Stimulated activated CD8-positive, alpha-beta memory T cell treated with anti-CD3 and anti-CD28 coated beads, Interleukin-12 subunit alpha, Interleukin-12 subunit beta, amount 100 ng/mL, for 4 hours (primary cell): ENCODE measurements at regions not wholly inside any gene's neighbourhood (a gene's known extent, or its start where the extent isn't known, plus 50 kb on each side); places are given as distances from the start of the nearest gene placed in this dataset.

Experiments
- DNase-seq: peaks from one replicate; pipeline ENCODE4 v3.0.0-alpha.2; 2020; ENCODE audit warnings: low read depth

DNA sequence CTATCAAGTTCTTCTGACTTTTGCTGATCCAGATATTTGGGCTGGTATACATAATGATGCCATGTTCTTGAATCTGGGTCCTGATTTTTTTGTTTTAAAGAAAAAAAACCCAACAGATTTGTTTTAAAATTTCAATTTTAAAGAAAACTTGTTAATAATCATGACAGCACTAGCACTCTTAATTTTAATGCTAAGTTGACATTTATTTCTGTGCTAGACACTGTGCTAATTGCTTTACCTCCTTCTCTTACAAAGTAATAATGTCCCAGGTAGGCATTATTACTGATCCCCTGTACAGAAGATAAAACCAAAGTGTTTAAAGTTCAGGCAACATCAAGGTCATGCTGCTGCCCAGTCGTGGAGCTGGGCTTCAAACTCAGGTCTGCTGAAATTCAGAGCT lies 101.9 kb downstream of the ZNF608 start:
- DNase-seq = no peak

DNA sequence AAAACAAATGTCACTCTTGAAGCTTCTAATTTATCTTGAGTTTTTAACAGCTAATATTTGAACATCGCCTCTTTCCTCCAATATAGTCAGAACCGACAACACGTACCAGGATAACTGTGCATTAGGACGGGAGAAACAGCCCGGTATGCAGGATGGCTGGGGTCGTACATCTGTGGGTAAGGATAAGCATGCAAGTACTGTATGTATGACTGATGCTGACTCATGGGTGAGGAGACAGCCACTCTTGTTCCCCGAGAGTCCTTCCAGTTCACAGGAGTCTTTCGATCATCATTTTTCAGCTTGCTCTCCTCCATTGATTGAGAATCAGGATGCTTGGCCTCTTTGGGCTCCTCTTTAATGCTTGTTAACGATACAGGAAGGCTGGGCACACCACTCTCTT lies 102.3 kb downstream of the ZNF608 start:
- no peak for DNase-seq

DNA sequence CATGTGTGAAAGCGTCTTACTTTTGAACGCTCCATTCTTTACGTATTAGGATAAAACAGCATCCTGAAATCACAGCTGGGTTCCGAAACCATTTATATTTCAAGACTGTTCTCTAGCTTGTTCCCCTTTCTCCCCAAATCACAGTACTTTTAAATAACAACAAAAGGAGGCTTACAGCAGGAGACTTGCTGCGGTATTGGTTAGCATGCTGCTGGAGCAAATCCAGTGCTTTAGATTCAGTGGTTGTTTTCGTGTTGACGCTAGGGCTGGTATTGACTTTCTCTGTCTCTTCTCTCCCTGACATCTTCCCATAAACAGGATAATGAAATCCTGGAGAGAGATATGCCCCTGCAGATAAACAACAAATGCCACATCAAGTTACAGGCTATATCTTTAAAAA lies 103.1 kb downstream of the ZNF608 start:
- DNase-seq = no peak

DNA sequence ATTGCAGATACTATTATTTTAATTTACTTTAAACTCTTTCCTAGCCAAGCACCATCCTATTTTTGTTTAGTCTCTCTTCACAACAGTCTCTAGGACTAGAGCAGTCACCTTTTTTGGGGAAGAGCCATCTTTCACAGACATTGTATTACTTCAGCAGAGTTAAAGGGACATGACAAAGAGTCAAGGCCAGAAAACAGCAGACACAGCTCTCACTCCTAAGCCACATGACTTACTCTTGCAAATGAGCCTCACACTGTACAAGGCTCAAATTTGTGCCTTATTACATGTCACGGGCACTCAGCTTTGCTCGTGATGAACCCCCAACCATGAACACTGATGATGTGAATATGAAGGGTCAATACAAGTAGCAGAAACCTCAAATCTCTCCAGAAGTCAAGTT lies 104.3 kb downstream of the ZNF608 start:
- DNase-seq = no peak

DNA sequence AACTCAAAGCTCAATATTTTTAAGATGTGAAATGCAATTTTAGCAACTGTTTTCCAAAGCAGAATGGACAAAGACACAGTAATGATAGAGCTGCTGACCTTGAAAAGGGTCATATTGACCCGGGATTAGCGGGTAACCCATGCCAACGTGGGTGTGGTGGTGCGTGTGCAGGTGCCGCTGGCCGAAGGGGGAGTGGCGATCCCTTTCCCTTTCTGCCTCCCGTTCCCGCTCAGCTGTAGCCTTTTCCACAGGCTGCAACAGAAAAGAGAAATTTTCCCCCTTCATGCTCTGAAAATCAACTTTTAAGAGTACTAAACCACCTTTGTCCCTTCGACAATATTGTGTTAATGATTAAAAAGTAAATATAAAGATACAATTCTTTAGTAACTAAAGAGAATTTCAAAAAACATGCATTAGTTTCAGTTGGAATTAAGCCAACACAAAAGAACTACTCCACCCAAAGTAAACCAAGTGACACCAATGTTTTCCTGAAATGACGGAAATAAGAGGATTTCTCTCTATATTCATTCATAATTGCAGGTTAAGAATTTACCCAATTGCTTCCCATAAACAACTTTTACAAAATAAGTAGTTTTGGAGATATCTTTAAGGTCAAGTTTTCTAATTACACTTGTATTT lies 105.2 kb downstream of the ZNF608 start:
- DNase-seq = no peak

DNA sequence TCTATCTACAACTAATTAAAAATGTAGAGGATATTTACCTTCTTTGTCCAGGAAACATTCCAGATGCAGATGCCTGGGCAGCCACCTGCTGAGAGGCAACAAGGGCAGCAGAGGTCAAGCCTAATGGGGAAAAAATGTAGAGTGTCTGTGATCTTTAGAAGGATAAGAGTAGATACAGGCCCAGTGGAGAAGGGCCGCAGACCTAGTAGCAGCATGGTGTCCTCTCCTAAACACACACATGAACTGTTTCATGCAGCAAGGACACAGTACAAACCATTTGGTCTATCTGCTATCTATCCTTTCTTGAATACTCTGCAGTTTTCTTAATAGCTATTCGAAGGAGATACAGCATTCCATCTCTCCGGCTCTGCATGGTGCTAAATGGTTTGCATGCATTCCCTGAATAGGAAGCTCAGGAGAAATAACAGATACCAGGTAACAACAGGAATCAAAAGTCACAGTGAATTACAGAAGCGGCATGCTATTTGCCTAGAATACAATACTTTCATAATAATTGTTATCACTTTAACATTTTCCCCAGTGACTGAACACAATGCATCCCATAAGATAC lies 107.3 kb downstream of the ZNF608 start:
- no peak for DNase-seq

DNA sequence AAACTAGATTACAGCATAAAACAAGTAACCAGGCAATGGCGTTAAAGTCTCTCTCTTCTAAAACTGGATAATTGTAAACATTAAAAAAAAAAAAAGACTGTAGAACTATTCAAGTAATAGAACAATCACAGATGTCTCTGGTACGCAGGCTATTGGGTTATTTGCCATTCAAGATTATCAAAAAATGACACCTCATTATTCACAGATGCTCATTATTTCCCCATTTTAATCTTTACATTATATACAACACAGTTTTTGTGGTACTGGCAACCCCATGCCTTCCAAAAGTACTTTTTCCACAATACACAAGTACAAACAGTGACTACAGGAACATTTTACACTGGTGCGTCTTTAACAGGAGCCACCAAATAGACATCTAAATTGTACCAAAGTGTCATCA lies 109.4 kb downstream of the ZNF608 start:
- DNase-seq = no peak

DNA sequence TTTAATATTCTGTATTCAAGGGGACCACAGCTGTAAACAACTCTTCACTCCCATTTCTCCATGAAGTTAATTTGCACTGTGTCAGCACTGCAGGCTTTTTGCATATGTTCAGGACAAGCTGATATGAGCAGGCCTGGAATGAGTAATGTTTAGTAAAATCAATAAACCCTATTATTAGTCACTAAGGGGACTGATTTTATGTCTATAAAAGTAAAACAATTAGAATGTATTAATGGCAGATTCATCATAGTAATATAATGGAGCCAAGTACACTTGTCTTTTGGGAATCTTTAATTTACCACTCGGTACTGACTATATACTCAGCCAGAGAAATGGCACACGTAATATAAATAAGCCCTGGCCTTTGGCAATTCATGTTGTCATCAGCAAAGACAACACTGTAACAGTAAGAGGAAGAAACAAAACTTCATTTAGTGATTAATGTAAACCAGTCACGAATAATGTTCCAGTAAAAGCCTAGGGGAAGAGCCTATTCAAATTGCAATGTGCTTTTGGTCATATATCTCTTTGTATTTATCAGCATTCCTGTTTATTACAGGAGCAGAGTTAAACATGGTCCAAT lies 111.6 kb downstream of the ZNF608 start:
- no peak for DNase-seq

DNA sequence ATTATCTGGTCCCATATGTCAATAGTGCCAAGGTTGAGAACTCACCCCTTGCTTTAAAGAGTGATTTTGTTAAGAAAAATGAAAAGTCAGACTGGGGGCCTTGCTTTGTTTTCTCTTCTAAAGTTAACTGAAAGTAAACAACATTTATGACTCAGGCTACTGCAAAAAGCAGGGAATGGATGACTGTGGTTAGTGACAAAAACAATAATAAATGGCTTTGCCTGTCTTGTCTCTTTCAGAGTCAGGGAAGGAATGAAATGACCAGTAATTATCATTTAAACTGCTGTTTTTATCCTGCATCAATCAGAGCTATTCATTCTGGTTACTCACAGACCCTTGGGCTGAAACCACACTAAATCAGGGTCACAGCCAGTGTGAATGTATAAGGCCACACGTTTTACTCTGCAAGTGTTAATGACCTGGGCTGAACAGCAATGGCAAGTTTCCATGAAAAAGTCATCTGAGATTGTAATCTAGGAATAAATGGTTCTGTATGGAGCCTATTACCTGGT lies 112.2 kb downstream of the ZNF608 start:
- no peak for DNase-seq

DNA sequence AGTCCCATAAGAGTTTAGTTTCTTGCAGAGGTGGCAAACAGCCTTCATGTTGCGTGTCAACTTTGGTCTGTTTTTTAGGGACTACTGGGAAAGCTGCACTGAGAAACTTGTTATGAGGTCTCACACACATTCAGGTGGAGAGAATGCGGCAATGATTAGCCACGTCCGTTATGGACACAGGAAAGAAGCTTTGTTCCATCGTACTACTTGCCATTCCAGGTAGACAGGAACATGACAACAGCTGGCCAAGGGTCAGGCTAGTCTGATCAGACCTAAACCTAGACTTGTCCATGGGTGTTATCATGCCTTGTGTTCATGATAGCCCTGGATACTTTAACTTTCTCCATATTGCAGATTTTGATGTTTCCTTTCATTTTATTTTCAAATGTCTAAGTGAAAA lies 113.2 kb downstream of the ZNF608 start:
- no peak for DNase-seq

DNA sequence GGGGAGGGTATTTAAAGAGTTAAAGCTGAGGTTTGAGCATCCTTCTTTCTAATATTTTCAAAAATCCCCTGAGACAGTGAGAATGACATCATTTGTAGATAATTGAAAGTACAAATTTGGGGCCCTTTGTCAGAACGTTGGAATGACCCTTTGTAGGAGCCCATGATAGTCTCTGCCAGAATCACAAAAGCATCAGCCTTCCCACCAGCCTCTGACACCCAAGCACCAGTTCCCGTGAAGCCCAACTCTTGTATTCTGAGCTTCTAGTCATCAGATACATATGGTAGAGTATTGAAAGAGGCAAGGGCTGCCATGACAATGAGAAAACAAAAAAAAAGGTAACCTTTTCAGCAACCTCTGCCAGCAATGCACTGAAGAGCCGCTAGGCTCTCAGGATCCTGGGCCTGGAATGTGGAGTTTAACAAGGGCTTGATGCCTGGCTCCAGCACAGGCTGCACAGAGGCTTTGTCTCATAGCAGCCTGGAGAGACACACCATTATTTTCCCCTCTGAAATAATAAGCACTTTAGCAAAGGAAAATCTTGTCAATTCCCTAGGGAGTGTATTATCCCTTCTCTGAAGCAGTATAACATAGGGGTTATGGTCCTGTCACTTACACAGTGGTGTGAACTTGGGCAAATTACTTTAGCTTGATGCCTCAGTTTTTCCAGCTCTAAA lies 114.4 kb downstream of the ZNF608 start:
- DNase-seq = no peak

DNA sequence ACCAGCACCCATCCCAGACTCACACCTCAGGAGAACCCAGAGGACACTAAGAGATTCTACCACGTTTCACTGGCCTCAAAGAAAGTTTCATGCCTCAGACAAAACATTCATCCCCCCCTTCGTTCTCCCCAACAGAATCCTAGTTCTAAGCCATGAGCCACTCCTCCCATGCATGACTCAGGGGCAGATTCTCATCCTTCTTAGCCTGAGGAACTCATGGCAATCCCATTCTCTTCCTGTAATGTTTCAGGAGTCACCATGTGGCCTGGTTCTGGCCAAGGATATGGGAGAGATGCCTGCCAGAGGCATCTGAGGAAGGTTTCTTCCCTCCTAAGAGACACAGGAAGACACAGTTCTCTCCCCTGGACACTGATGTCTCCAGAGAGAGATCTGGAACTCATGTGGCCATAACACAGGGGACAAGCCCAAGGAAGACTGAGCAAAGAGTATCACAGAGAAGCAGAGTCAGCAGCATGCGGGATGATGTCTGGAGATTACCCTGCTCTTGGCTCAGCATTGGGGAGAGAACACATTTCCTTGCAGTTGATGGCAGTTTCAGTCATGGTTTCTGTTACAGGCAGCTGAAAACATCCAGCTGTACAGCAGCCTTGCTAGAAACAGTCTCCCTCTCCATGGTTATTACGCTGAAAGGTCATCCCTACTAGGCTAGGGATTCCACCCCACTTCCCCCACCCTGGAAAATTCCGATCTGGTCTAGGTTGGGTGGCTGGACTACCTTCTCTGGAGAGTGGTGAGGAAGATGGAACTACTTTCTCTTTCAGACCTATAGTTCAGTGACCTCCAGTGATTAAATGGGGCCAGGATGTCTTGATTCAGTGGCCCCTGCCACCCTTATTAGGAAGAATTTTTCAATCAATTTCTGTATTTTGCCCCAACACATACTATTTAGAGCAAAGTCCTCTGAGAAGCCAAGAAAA lies 115.4 kb downstream of the ZNF608 start:
- no peak for DNase-seq

DNA sequence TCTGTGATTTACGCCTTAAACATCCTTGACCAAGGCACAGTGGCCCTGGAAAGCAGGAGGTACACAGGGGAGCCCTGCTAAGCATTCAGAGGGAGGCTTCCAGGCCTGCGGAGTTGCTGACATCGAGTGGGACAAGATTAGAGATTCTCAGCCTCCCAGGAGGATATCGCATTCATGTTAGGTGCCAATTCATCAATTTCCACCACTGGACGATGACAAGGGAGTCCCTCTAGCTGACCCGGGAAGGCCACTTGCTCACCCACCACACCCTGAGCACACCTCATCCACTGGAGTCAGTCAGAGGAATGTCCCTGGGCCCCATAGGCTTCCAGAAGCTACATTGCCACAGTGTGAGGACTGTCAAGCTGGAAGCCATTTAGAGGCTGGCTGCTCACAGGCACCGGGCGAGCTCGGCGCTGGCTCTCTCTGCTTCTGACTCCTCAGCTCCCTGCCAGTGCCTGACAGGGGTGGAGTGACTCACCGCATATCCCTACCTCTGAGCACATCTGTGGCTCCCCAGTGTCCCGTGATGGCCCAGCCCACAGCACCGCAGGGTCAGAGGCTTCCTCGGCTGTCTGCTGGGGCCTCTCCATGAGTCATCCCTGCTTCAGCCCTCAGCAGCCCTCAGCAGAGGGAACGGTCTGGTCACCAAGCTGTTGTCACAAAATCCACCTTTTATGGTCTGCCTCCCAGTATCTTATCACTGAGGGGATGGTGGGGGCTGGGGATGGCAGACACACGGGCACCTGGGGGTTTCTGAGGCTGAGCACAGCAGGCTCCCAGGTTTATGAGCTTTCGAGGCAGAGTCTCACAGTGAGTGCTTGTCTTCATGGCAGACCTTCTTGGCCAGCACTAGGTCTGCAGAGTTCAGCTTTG lies 117.5 kb downstream of the ZNF608 start:
- DNase-seq = no peak

DNA sequence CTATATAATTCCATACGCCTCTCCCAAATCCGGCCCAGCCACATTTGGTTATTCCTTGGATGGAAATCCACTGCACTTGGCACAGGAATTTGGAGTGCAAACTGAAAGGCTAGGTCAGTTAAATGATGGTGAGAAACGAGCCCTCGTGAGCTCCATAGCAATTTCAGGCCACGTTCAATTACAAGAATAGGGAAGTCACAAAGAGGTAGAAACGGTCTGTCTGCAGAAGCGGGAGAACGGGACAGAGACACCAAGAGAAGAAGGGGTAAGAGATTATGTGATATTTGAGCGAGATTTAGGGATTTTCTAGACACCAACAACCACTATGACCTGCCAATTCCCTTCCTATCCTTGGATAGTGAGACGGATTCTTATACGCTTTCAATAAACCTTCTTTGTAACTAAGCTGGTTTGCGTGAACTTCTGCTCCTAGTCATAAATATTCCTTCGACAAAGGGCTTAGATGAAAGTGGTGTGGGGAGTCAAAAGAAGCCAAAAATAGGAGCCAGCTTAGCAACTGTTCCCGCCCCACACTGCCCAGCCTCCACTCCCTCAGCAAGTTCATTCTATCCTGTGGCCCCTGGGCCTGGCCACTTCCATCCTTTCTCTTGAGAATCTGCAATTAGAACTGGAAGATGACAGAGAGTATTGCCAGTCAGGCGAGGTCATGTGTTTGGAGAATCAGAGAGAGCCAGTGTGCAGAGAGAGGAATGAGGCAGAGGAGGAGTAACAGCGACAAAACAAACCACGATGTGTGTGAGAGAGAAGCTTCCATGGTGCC lies 118.4 kb downstream of the ZNF608 start:
- no peak for DNase-seq

DNA sequence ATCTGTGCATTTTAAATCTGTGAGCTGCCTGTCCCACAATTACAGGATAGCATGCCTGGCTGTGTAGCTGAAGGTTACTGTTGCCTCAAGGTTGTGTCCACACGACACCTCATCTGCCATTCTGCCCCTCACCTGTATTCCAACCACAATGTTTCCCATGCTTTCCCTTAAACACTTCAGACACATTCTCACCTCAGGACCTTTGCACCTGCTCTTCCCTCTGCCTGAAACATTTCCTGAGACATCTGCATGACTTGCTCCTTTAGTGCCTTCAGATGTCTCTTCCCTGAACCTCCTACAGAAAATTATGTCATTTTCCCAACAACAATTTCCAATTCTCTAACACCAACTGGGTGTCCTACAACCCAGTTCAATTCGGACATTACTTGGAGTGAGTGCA lies 120.4 kb downstream of the ZNF608 start:
- DNase-seq = no peak

DNA sequence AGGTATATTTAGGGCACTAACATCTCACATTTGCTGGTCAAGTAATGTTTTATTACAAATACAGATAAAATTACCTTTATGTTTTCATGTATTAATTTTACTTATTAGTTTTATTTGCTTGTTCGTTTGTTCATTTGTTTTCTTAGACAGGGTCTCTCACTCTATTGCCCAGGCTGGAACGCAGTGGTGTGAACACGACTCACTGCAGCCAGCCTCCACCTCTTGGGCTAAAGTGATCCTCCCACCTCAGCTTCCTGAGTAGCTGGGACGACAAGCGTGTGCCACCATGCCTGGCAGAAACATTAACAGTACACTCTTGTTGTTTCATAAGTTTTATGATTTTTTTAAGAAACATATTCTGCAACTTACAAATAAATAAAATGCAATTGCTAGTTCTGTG lies 123.2 kb downstream of the ZNF608 start:
- no peak for DNase-seq

DNA sequence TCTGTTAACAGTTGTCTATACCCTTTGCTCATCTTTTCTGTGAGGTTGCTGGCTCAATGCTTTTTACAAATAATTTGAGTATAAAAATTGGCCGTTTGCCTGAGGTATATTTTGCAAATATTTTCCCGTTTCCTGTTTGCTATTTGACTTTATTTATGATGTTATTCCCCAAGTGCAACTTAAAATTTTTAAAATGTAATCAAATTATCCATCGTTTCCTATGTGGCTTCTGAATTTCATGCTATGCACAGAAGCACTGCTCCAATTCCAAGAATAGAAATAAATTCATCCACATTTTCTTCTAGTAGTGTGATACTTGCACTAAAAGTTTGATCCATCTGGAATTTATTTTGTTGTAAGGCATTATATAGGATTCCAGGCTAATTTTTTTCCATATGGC lies 123.6 kb downstream of the ZNF608 start:
- no peak for DNase-seq

DNA sequence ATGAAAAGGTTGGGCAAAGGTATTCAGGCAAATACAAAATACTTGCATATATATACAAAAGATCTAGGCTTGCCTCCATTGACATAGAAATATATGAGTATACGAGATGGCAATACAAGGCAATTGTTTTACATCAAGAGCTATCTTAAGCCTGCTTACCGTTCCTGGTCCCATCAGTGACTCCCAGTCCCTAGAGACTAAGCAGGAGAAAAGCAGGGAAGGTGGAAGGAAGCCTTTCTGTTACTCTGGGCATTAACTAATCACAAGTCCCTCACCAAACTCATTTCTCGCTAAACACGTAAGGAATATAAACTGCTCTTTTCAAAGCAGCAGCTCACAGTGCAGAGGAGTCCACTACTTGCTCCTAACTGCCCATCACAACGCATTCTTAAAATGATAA lies 125.2 kb downstream of the ZNF608 start:
- no peak for DNase-seq

DNA sequence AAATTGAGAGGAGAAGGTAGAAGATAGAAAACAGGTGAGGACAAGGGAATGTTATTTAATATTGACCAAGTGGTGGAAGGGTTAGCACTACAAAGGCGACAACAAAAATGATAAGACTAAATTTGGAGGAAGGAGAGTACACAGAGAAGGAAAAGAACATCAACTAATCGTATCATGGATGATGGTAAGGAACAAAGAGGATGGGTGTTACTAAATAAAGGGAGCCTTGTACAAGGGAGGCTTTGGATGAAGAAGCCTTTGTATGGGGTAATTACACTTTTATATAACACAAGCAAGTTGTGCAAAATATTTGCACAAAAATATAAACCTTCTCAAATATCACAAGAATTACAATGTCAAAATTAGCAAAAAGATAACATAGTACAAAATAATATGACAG lies 125.7 kb downstream of the ZNF608 start:
- DNase-seq = no peak

DNA sequence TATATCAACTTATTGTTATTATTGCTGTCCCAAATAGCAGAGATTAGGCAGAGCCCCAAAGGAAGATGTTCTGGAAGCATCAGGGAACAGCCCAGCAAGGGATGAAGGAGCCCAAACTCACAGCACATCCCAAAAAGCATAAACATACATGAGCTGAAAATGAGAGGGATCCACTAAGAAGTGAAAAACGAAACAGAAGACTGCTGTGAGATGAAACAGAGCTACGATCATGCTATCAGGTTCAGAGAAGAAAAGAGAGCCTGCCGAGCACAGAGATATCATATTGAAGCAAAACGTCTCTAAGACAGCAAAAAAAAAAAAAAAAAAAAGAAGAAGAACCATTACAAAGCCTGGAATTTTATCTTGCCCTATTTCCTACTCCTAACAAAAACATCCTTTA lies 127.3 kb downstream of the ZNF608 start:
- DNase-seq = no peak
